HCT116 (cell line): ENCODE measurements at regions not wholly inside any gene's neighbourhood (a gene's known extent, or its start where the extent isn't known, plus 50 kb on each side); places are given as distances from the start of the nearest gene placed in this dataset.

Experiments
- ATAC-seq: fragments of 200-7000 bp; cut with Tn5 transposase; 2 replicates; pipeline ENCODE4 v1.9.1; 2020; ENCODE audit warnings: mild to moderate bottlenecking, moderate library complexity
- BruUV-seq: library from RNA; stranded (reverse); fragments of 400-500 nt; replicated peaks from 2 replicates; lab custom pipeline; 2021; lab: Mats Ljungman, UMichigan
- CTCF ChIA-PET: fragments of 300-600 bp; sonication (Branson Sonifier 250); formaldehyde crosslinking; loops from one replicate; lab custom pipeline; 2021; ENCODE audit warnings: antibody characterized with exemption; lab: Charles Lee
- POLR2A ChIA-PET: fragments of 300-600, 350-600 bp; sonication (Branson Sonifier 250); formaldehyde crosslinking; loops from one replicate; lab custom pipeline; 2021; ENCODE audit warnings: antibody characterized with exemption; lab: Charles Lee
- RAD21 ChIA-PET, 2 experiments: fragments of 300-600 bp; sonication (Branson Sonifier 250); formaldehyde crosslinking; loops; one replicate each; lab custom pipeline; 2023; ENCODE audit warnings: low total read pairs in 2 of 2; ENCODE audit not compliant: uncharacterized antibody in 2 of 2, unreplicated experiment in 2 of 2, low non-redundant PET in 1 of 2; lab: Charles Lee
- DNase-seq: peaks from one replicate; pipeline ENCODE4 v3.0.0-alpha.2; 2010; ENCODE audit warnings: low read depth, low spot score
- H2AFZ ChIP-seq: fragments of 200-600 bp; shearing (Covaris generic), sonication (generic); 2 replicates; pipeline ENCODE4 v1.6.1; 2017; ENCODE audit warnings: low read depth, mixed run types, mixed read lengths, antibody characterized with exemption, low read length; ENCODE audit not compliant: poor library complexity, severe bottlenecking
- H3K27ac ChIP-seq: 2 replicates; pipeline ENCODE4 v1.5.1; 2012; ENCODE audit warnings: low read depth, low read length
- H3K27me3 ChIP-seq: fragments of 200-600 bp; sonication (generic); 2 replicates; pipeline ENCODE4 v1.6.1; 2016; ENCODE audit warnings: mixed run types, low read length, mixed read lengths; ENCODE audit not compliant: insufficient read depth
- H3K36me3 ChIP-seq, 2 experiments: fragments of 200-500 bp in 1 of 2; fragments of 200-600 bp in 1 of 2; sonication (Bioruptor generic) in 1 of 2; sonication (generic) in 1 of 2; 2 replicates each; pipeline versions ENCODE4 v1.5.1 to v1.6.1; 2014 to 2016; ENCODE audit warnings: low read length in 2 of 2, inconsistent platforms in 1 of 2, mixed read lengths in 1 of 2, mixed run types in 1 of 2; ENCODE audit not compliant: insufficient read depth in 2 of 2, control insufficient read depth in 1 of 2
- H3K4me1 ChIP-seq, 2 experiments: fragments of 200-600 bp in 1 of 2; sonication (generic) in 1 of 2; 2 replicates each; pipeline versions ENCODE4 v1.5.1 to v1.6.1; 2012 to 2017; ENCODE audit warnings: low read length in 2 of 2, inconsistent platforms in 1 of 2, mild to moderate bottlenecking in 1 of 2, mixed read lengths in 1 of 2, mixed run types in 1 of 2, moderate library complexity in 1 of 2; ENCODE audit not compliant: insufficient read depth in 2 of 2, control insufficient read depth in 1 of 2
- H3K4me2 ChIP-seq: fragments of 200-600 bp; sonication (generic); 2 replicates; pipeline ENCODE4 v1.6.1; 2017; ENCODE audit warnings: mixed run types, low read length, mixed read lengths
- H3K4me3 ChIP-seq, 2 experiments: fragments of 200-600 bp in 1 of 2; sonication (generic) in 1 of 2; replicated peaks in 1 of 2; 2 replicates each; pipeline ENCODE4 v1.5.1; 2011 to 2016; ENCODE audit warnings: low read length in 2 of 2, control low read depth in 1 of 2, low read depth in 1 of 2, mild to moderate bottlenecking in 1 of 2, mixed read lengths in 1 of 2, mixed run types in 1 of 2
- H3K79me2 ChIP-seq: fragments of 200-600 bp; sonication (generic); 2 replicates; pipeline ENCODE4 v1.6.1; 2017; ENCODE audit warnings: mild to moderate bottlenecking, mixed run types, low read length, moderate library complexity, mixed read lengths; ENCODE audit not compliant: insufficient read depth
- H3K9ac ChIP-seq: fragments of 200-600 bp; sonication (generic); 2 replicates; pipeline ENCODE4 v1.6.1; 2016; ENCODE audit warnings: low read length, mixed read lengths
- H3K9me2 ChIP-seq: fragments of 200-600 bp; sonication (generic), shearing (Covaris generic); 2 replicates; pipeline ENCODE4 v1.6.1; 2017; ENCODE audit warnings: mixed run types, mild to moderate bottlenecking, moderate library complexity; ENCODE audit not compliant: insufficient read depth
- H3K9me3 ChIP-seq, 2 experiments: fragments of 200-500 bp in 1 of 2; fragments of 200-600 bp in 1 of 2; sonication (Bioruptor generic) in 1 of 2; sonication (generic) in 1 of 2; 2 replicates each; pipeline ENCODE4 v1.6.1; 2014 to 2017; ENCODE audit warnings: low read length in 2 of 2, mixed read lengths in 2 of 2, inconsistent platforms in 1 of 2, low read depth in 1 of 2, mild to moderate bottlenecking in 1 of 2, mixed run types in 1 of 2, moderate library complexity in 1 of 2; ENCODE audit not compliant: control insufficient read depth in 1 of 2, insufficient read depth in 1 of 2
- H4K20me1 ChIP-seq: fragments of 200-600 bp; sonication (generic), shearing (Covaris generic); 2 replicates; pipeline ENCODE4 v1.6.1; 2017; ENCODE audit warnings: mixed run types, mild to moderate bottlenecking, moderate library complexity; ENCODE audit not compliant: insufficient read depth
- ATF3 ChIP-seq: IDR thresholded peaks from 2 replicates; pipeline ENCODE4 v1.6.1; 2012
- CBX3 ChIP-seq: IDR thresholded peaks from 2 replicates; pipeline ENCODE4 v1.6.1; 2012; ENCODE audit warnings: low read depth
- CEBPB ChIP-seq: IDR thresholded peaks from 2 replicates; pipeline ENCODE4 v1.6.1; 2012; ENCODE audit warnings: low read depth
- EZH2 ChIP-seq: fragments of 200-600 bp; sonication (generic); IDR thresholded peaks from 2 replicates; pipeline ENCODE4 v1.6.1; 2017; ENCODE audit warnings: antibody characterized with exemption, mixed run types
- EZH2phosphoT487 ChIP-seq: fragments of 200-600 bp; IDR thresholded peaks from 2 replicates; pipeline ENCODE4 v1.6.1; 2018; ENCODE audit warnings: antibody characterized with exemption, borderline replicate concordance
- FOSL1 ChIP-seq: IDR thresholded peaks from 2 replicates; pipeline ENCODE4 v1.6.1; 2012; ENCODE audit warnings: low read depth
- JUND ChIP-seq: IDR thresholded peaks from 2 replicates; pipeline ENCODE4 v1.6.1; 2012
- MAX ChIP-seq: IDR thresholded peaks from 2 replicates; pipeline ENCODE4 v1.6.1; 2012
- RAD21 ChIP-seq: IDR thresholded peaks from 2 replicates; pipeline ENCODE4 v1.6.1; 2012; ENCODE audit warnings: low read depth, mild to moderate bottlenecking
- SIN3A ChIP-seq: IDR thresholded peaks from 2 replicates; pipeline ENCODE4 v1.6.1; 2012; ENCODE audit warnings: low read depth
- SRF ChIP-seq: IDR thresholded peaks from 2 replicates; pipeline ENCODE4 v1.6.1; 2012; ENCODE audit warnings: low read depth
- TCF7L2 ChIP-seq: IDR thresholded peaks from 2 replicates; pipeline ENCODE4 v1.7.0; 2011; ENCODE audit warnings: borderline replicate concordance, inconsistent platforms; ENCODE audit not compliant: insufficient read depth, insufficient read length; ENCODE audit errors: extremely low read depth
- YY1 ChIP-seq: IDR thresholded peaks from 2 replicates; pipeline ENCODE4 v1.6.1; 2011; ENCODE audit warnings: low read length, low read depth, moderate library complexity, mild to moderate bottlenecking; ENCODE audit not compliant: insufficient replicate concordance; ENCODE audit errors: extremely low read depth
- ZFX ChIP-seq: fragments of 450-650 bp; IDR thresholded peaks from 2 replicates; pipeline ENCODE4 v1.6.1; 2017
- intact Hi-C: fragments of 100-400 bp; cut with micrococcal nuclease; formaldehyde crosslinking; loops from 2 replicates; pipeline ENCODE4 v1.10.0; 2022

DNA sequence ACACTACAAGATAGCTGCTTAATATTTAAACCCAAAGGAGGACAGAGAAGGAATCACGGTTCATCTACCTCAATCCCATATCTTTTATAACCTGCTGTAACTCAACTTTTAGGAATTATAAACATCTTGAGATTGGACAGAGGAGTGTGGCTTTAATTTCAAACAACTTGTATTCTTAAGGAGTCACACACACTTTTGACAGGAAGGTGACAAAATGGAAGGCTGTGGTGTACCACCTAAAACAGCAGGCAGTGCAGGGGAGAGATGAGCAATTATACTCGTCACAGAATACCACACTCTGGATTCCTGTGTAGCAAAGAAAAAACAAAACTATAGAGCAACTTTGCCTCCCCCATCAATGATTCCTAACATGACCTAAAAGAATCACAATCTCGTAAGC, 194.8 kb downstream of the ZEB2 start:
- Histone ChIP-seq H3K9me2 (no peaks in the 10 kb centered on the region), H3K36me3 (no peaks in the 10 kb centered on the region), H3K4me1 (peaks cover 0 to 21% of the 10 kb centered on the region in 2 experiments; a peak in 2 of 4 replicates), H3K4me2 (no peak overlapping the region), H4K20me1 (no peaks in the 10 kb centered on the region), H3K27ac (no peak overlapping the region), H2AFZ (no peak overlapping the region), H3K9me3 (no peaks in the 10 kb centered on the region), H3K27me3 (no peaks in the 10 kb centered on the region), H3K9ac (no peak overlapping the region), H3K79me2 (peaks cover 18% of the 10 kb centered on the region), H3K4me3 (no peak overlapping the region)
- CTCF ChIA-PET, result interaction anchor here (0.6 kb wide), 1 partner anchor 75 kb away, joined by 5 read pairs; no protein-coding TSS in a partner anchor
- ATAC-seq (no peak), DNase-seq (no peak)
- RAD21 ChIA-PET, result no interaction called here
- no TSS peak for BruUV-seq
- TF ChIP-seq YY1 (no peak), ZFX (no peak), ATF3 (no peak), CBX3 (no peak), FOSL1 (no peak), RAD21 (no peak), JUND (no peak), EZH2 (no peak), TCF7L2 (no peak), SIN3A (no peak), MAX (no peak), SRF (no peak), EZH2phosphoT487 (no peak), CEBPB (no peak)
- POLR2A ChIA-PET, result no interaction called here
- intact Hi-C loops, result no loop called here
